ENCODE measurements at regions not wholly inside any gene's neighbourhood (a gene's known extent, or its start where the extent isn't known, plus 50 kb on each side); places are given as distances from the start of the nearest gene placed in this dataset.

GRCh38 chrX:115400960-115401359, 111.4 kb downstream of the LUZP4 start:
- TF ChIP-seq CTCF (IDR thresholded peaks at IDR 0.05) (no peak), POLR2A (IDR thresholded peaks at IDR 0.05) (no peak), POLR2AphosphoS5 (IDR thresholded peaks at IDR 0.05) (no peak)
